HFFc6 (cell line): ENCODE measurements at regions not wholly inside any gene's neighbourhood (a gene's known extent, or its start where the extent isn't known, plus 50 kb on each side); places are given as distances from the start of the nearest gene placed in this dataset.

Experiments used
- DNase-seq: peaks from one replicate; pipeline ENCODE4 v3.0.0-alpha.2; 2018
- H3K27ac Mint-ChIP-seq: 2 replicates; pipeline ENCODE4 v1.8.0; 2020; ENCODE audit warnings: mild to moderate bottlenecking, mixed read lengths
- H3K27me3 Mint-ChIP-seq: 2 replicates; pipeline ENCODE4 v1.8.0; 2021; ENCODE audit warnings: mild to moderate bottlenecking, moderate library complexity, mixed read lengths; ENCODE audit not compliant: insufficient read depth
- H3K36me3 Mint-ChIP-seq: 2 replicates; pipeline ENCODE4 v1.8.0; 2021; ENCODE audit warnings: low read depth, mixed read lengths
- H3K4me1 Mint-ChIP-seq: 2 replicates; pipeline ENCODE4 v1.8.0; 2020; ENCODE audit warnings: low read depth, mixed read lengths
- H3K4me3 Mint-ChIP-seq: 2 replicates; pipeline ENCODE4 v1.8.0; 2020; ENCODE audit warnings: mild to moderate bottlenecking, moderate library complexity, mixed read lengths
- H3K9me3 Mint-ChIP-seq: 2 replicates; pipeline ENCODE4 v1.8.0; 2020; ENCODE audit warnings: mild to moderate bottlenecking, mixed read lengths
- TF ChIP-seq, protein P1 (sequence below): fragments of 200-600 bp; sonication (generic); IDR thresholded peaks from 2 replicates; pipeline ENCODE4 v1.5.0; 2021; ENCODE audit warnings: antibody characterized with exemption, mild to moderate bottlenecking

DNA sequence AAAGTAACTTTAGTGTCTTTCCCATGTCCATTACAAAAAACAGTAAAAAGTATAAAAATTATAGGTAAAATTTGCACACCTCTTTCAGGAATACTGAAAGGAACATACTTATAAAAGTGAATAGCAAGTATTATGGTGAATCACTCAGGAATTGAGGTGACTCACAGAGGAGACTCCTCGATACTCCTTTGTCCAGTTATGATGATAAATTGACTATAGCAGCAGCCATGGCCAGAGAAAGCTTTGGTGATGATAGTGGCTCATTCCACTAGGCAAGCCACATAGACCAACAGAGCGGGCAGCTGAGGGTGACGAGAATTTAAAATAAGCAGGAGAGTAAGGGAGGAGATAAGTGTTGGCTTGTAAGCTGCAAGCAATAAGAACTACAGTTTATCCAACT, 1231.1 kb upstream of the CELF2 start:
- H3K36me3 Mint-ChIP-seq: peaks cover 4% of the 10 kb centered on the region; the same call in 1 of the 2 replicates
- H3K27ac Mint-ChIP-seq: no peak overlapping the region
- no peak for DNase-seq

GRCh38 chr10:9789996-9790395, 1227.7 kb upstream of the CELF2 start:
- no peaks in the 10 kb centered on the region for H3K27me3 Mint-ChIP-seq
- peaks cover 38% of the 10 kb centered on the region for H3K9me3 Mint-ChIP-seq
- DNase-seq: no peak
- peaks cover 5% of the 10 kb centered on the region; the same call in 1 of the 2 replicates for H3K36me3 Mint-ChIP-seq
- no peak overlapping the region for H3K27ac Mint-ChIP-seq
- TF ChIP-seq, protein P1, sequence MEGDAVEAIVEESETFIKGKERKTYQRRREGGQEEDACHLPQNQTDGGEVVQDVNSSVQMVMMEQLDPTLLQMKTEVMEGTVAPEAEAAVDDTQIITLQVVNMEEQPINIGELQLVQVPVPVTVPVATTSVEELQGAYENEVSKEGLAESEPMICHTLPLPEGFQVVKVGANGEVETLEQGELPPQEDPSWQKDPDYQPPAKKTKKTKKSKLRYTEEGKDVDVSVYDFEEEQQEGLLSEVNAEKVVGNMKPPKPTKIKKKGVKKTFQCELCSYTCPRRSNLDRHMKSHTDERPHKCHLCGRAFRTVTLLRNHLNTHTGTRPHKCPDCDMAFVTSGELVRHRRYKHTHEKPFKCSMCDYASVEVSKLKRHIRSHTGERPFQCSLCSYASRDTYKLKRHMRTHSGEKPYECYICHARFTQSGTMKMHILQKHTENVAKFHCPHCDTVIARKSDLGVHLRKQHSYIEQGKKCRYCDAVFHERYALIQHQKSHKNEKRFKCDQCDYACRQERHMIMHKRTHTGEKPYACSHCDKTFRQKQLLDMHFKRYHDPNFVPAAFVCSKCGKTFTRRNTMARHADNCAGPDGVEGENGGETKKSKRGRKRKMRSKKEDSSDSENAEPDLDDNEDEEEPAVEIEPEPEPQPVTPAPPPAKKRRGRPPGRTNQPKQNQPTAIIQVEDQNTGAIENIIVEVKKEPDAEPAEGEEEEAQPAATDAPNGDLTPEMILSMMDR: no peak
- no peaks in the 10 kb centered on the region for H3K4me1 Mint-ChIP-seq
- no peak overlapping the region for H3K4me3 Mint-ChIP-seq

More for the DNA sequence above, 1231.1 kb upstream of the CELF2 start:
- Mint-ChIP-seq H3K4me3 (no peak overlapping the region), H3K4me1 (no peaks in the 10 kb centered on the region), H3K27me3 (no peaks in the 10 kb centered on the region), H3K9me3 (peaks cover 48% of the 10 kb centered on the region)
- TF ChIP-seq, protein P1: no peak

DNA sequence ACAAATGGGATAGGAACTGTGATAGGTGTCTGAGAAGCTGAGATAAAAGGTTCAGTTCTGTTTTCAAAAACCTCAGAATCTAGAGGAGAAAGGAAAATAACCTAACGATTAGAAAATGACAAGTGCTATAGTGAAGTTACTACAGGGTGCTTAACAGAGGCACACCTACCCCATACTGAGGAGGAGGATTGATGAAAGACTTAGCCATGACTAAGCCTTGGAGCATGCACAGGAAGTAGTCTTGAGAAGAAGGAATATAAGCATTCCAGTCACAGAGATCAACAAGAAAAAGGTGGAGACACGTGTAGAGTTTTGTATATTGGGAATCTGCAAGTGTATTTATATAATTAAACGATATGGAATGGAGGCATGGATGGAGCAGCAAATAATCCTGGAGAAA, 1225.5 kb upstream of the CELF2 start:
- DNase-seq: no peak
- no peaks in the 10 kb centered on the region for H3K27me3 Mint-ChIP-seq
- no peak overlapping the region for H3K27ac Mint-ChIP-seq
- no peaks in the 10 kb centered on the region for H3K4me1 Mint-ChIP-seq
- TF ChIP-seq, protein P1: no peak
- H3K36me3 Mint-ChIP-seq: peaks cover 5% of the 10 kb centered on the region; the same call in 1 of the 2 replicates
- H3K9me3 Mint-ChIP-seq: peaks cover 36% of the 10 kb centered on the region
- H3K4me3 Mint-ChIP-seq: no peak overlapping the region

DNA sequence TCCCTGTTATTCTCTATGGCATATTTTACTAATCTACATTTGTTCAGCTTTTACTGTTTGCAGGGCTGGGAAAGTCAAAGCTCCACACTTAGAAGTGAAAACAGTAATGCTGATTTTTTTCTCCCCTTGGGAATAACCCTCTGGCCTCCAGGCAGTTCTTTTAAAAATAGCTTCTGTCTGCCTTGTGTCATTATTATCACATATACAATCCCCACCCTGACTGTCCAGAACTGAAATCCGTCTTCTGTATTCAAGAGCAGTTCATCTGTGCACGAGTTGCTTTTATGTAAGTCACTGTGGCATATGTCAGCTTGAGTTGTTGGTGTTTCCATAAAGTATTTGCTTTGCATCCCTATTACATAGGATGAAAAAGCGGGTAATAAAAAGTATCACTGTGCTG, 1221.1 kb upstream of the CELF2 start:
- Mint-ChIP-seq H3K36me3 (peaks cover 5% of the 10 kb centered on the region; the same call in 1 of the 2 replicates), H3K27ac (no peak overlapping the region), H3K27me3 (no peaks in the 10 kb centered on the region), H3K9me3 (peaks cover 44% of the 10 kb centered on the region), H3K4me1 (no peaks in the 10 kb centered on the region), H3K4me3 (no peak overlapping the region)
- DNase-seq: no peak
- TF ChIP-seq, protein P1: no peak

- H3K27me3 Mint-ChIP-seq: no peaks in the 10 kb centered on the region
- H3K9me3 Mint-ChIP-seq: peaks cover 47% of the 10 kb centered on the region
- H3K4me3 Mint-ChIP-seq: no peak overlapping the region
- no peak overlapping the region for H3K27ac Mint-ChIP-seq
- H3K4me1 Mint-ChIP-seq: no peaks in the 10 kb centered on the region
- DNase-seq: no peak
- TF ChIP-seq, protein P1: no peak
- no peaks in the 10 kb centered on the region for H3K36me3 Mint-ChIP-seq
Measured at GRCh38 chr10:9800011-9800410, 1217.7 kb upstream of the CELF2 start.

GRCh38 chr10:9800571-9800970, 1217.1 kb upstream of the CELF2 start:
- H3K36me3 Mint-ChIP-seq: no peaks in the 10 kb centered on the region
- DNase-seq: no peak
- TF ChIP-seq, protein P1: no peak
- H3K27me3 Mint-ChIP-seq: no peaks in the 10 kb centered on the region
- H3K27ac Mint-ChIP-seq: no peak overlapping the region
- H3K4me1 Mint-ChIP-seq: no peaks in the 10 kb centered on the region
- H3K9me3 Mint-ChIP-seq: peaks cover 48% of the 10 kb centered on the region
- no peak overlapping the region for H3K4me3 Mint-ChIP-seq
